A673 (cell line): ENCODE measurements at regions not wholly inside any gene's neighbourhood (a gene's known extent, or its start where the extent isn't known, plus 50 kb on each side); places are given as distances from the start of the nearest gene placed in this dataset.

ENCODE experiments used
- BruUV-seq: library from RNA; stranded (reverse); fragments of 400-500 nt; replicated peaks from 2 replicates; lab custom pipeline; 2021; lab: Mats Ljungman, UMichigan
- CTCF ChIA-PET: fragments of 300-600 bp; sonication (Branson Sonifier 250); formaldehyde crosslinking; loops from one replicate; lab custom pipeline; 2022; ENCODE audit warnings: antibody characterized with exemption; lab: Charles Lee
- POLR2A ChIA-PET: fragments of 300-600 bp; sonication (Branson Sonifier 250); formaldehyde crosslinking; loops from one replicate; lab custom pipeline; 2022; ENCODE audit warnings: antibody characterized with exemption; ENCODE audit not compliant: low non-redundant PET; lab: Charles Lee
- DNase-seq: peaks from one replicate; pipeline ENCODE4 v3.0.0-alpha.2; 2015; ENCODE audit warnings: low spot score
- H3K27ac ChIP-seq: fragments of 200-600 bp; sonication (generic); 2 replicates; pipeline ENCODE4 v1.5.1; 2016; ENCODE audit warnings: mixed run types, low read depth, mild to moderate bottlenecking, mixed read lengths, antibody characterized with exemption, low read length; ENCODE audit not compliant: poor library complexity, severe bottlenecking
- H3K27me3 ChIP-seq: fragments of 200-600 bp; sonication (generic); replicated peaks from 2 replicates; pipeline ENCODE4 v1.6.1; 2017; ENCODE audit warnings: mixed run types, low read depth, mild to moderate bottlenecking, mixed read lengths, antibody characterized with exemption, low read length; ENCODE audit not compliant: insufficient read depth, poor library complexity
- H3K36me3 ChIP-seq: fragments of 200-600 bp; sonication (generic); 2 replicates; pipeline ENCODE4 v1.6.1; 2016; ENCODE audit warnings: mixed run types, mild to moderate bottlenecking, mixed read lengths, antibody characterized with exemption, low read length; ENCODE audit not compliant: insufficient read depth, poor library complexity, severe bottlenecking
- H3K4me1 ChIP-seq: fragments of 200-600 bp; sonication (generic); 2 replicates; pipeline ENCODE4 v1.6.1; 2017; ENCODE audit warnings: mixed run types, mild to moderate bottlenecking, mixed read lengths, antibody characterized with exemption, low read length; ENCODE audit not compliant: insufficient read depth, poor library complexity, severe bottlenecking
- H3K4me3 ChIP-seq: fragments of 200-600 bp; sonication (generic); 2 replicates; pipeline ENCODE4 v1.5.1; 2016; ENCODE audit warnings: low read depth, mixed run types, mild to moderate bottlenecking, mixed read lengths, low read length; ENCODE audit not compliant: poor library complexity, severe bottlenecking
- H3K9me3 ChIP-seq: fragments of 200-600 bp; sonication (generic); 2 replicates; pipeline ENCODE4 v1.6.1; 2016; ENCODE audit warnings: mixed run types, low read depth, mild to moderate bottlenecking, mixed read lengths, antibody characterized with exemption, low read length; ENCODE audit not compliant: poor library complexity, severe bottlenecking
- EZH2 ChIP-seq: fragments of 200-600 bp; sonication (generic); IDR thresholded peaks from 2 replicates; pipeline ENCODE4 v1.6.1; 2017; ENCODE audit warnings: borderline replicate concordance, low read depth, mild to moderate bottlenecking, mixed read lengths, antibody characterized with exemption, low read length; ENCODE audit not compliant: poor library complexity, severe bottlenecking
- intact Hi-C: fragments of 100-400 bp; cut with micrococcal nuclease; formaldehyde crosslinking; loops from one replicate; pipeline ENCODE4 v1.10.0; 2022; ENCODE audit not compliant: unreplicated experiment
- TF ChIP-seq, protein P1 (sequence below): fragments of 300-800, 200-600 bp; sonication (generic); conservative IDR thresholded peaks from 2 replicates; pipeline ENCODE4 v1.5.1; 2017; ENCODE audit warnings: low read depth, mild to moderate bottlenecking, antibody characterized with exemption, low read length, moderate library complexity, mixed read lengths

GRCh38 chr4:22984390-22984789, 291.7 kb downstream of the GBA3 start:
- intact Hi-C loops = no loop called here
- no TSS peak for BruUV-seq

DNA sequence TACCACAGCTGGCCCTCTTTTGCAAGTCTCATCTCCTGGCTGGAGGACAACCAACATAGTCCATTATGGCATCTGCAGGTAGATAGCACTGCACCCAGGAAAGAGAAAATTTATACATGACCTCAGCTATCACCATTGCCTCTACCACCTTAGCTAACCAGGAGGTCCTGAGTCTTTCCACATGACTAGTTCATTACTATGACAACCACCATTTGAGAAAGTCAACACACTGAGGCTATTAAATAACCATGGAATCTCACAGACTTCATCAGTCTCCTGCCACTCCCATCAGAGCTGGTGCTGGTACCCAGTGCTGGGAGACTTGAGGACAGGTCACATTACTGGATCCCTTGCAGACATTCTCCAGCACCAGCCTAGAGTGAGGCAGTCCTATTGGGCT, 285.9 kb downstream of the GBA3 start:
- no TSS peak for BruUV-seq
- Histone ChIP-seq H3K27ac (no peak overlapping the region), H3K4me3 (no peak overlapping the region), H3K4me1 (no peaks in the 10 kb centered on the region), H3K9me3 (peaks cover 15% of the 10 kb centered on the region), H3K36me3 (no peaks in the 10 kb centered on the region), H3K27me3 (no peaks in the 10 kb centered on the region)
- DNase-seq = no peak
- ChIA-PET CTCF (no interaction called here), POLR2A (no interaction called here)
- TF ChIP-seq, protein P1, sequence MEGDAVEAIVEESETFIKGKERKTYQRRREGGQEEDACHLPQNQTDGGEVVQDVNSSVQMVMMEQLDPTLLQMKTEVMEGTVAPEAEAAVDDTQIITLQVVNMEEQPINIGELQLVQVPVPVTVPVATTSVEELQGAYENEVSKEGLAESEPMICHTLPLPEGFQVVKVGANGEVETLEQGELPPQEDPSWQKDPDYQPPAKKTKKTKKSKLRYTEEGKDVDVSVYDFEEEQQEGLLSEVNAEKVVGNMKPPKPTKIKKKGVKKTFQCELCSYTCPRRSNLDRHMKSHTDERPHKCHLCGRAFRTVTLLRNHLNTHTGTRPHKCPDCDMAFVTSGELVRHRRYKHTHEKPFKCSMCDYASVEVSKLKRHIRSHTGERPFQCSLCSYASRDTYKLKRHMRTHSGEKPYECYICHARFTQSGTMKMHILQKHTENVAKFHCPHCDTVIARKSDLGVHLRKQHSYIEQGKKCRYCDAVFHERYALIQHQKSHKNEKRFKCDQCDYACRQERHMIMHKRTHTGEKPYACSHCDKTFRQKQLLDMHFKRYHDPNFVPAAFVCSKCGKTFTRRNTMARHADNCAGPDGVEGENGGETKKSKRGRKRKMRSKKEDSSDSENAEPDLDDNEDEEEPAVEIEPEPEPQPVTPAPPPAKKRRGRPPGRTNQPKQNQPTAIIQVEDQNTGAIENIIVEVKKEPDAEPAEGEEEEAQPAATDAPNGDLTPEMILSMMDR = no peak
- no peak for TF ChIP-seq EZH2
- intact Hi-C loops = no loop called here

More at GRCh38 chr4:22984390-22984789, 291.7 kb downstream of the GBA3 start:
- POLR2A ChIA-PET = no interaction called here
- DNase-seq = no peak
- no peaks in the 10 kb centered on the region for H3K36me3 ChIP-seq
- no peaks in the 10 kb centered on the region for H3K27me3 ChIP-seq
- no peak overlapping the region for H3K4me3 ChIP-seq
- CTCF ChIA-PET = no interaction called here
- no peaks in the 10 kb centered on the region for H3K4me1 ChIP-seq
- peaks cover 12% of the 10 kb centered on the region for H3K9me3 ChIP-seq
- TF ChIP-seq EZH2 = no peak
- no peak overlapping the region for H3K27ac ChIP-seq

DNA sequence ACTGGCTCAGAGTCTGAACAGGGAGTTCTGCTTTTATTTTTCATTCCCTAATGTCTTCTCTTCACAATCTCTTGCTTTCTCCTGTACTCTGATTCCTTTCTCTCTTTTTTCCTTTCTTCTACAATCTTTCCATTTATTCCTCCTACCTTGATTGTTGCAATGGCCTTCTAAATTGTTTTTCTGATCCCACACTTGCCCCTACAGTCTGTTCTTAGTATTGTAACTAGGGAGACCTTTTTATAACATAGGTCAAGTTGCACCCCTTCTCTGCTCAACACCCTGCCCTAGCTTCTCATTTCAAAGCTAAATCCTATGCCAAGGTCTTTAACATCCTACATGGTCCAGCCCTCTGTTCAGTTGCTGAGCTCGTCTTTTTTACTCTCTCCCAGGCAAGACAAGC, 277.9 kb downstream of the GBA3 start:
- Histone ChIP-seq H3K9me3 (peaks cover 13% of the 10 kb centered on the region), H3K4me1 (no peaks in the 10 kb centered on the region), H3K36me3 (no peaks in the 10 kb centered on the region), H3K4me3 (no peak overlapping the region), H3K27ac (no peak overlapping the region), H3K27me3 (no peaks in the 10 kb centered on the region)
- no TSS peak for BruUV-seq
- ChIA-PET POLR2A (no interaction called here), CTCF (no interaction called here)
- no peak for DNase-seq
- intact Hi-C loops = no loop called here
- TF ChIP-seq, protein P1 = no peak
- no peak for TF ChIP-seq EZH2

- DNase-seq = no peak
- no peak for TF ChIP-seq EZH2
- TF ChIP-seq, protein P1 = no peak
- H3K4me3 ChIP-seq = no peak overlapping the region
- CTCF ChIA-PET = no interaction called here
- intact Hi-C loops = no loop called here
- no peaks in the 10 kb centered on the region for H3K36me3 ChIP-seq
- no TSS peak for BruUV-seq
- no peaks in the 10 kb centered on the region for H3K27me3 ChIP-seq
- no peak overlapping the region for H3K27ac ChIP-seq
- POLR2A ChIA-PET = no interaction called here
- no peaks in the 10 kb centered on the region for H3K4me1 ChIP-seq
- H3K9me3 ChIP-seq = peaks cover 13% of the 10 kb centered on the region
Measured at GRCh38 chr4:22969287-22969896, 276.7 kb downstream of the GBA3 start.
